HuH-7 (cell line): ENCODE measurements at regions not wholly inside any gene's neighbourhood (a gene's known extent, or its start where the extent isn't known, plus 50 kb on each side); places are given as distances from the start of the nearest gene placed in this dataset.

Experiments used
- DNase-seq: peaks from one replicate; pipeline ENCODE4 v3.0.0; 2011; ENCODE audit warnings: low spot score

GRCh38 chr6:71527886-71528285, 239.3 kb downstream of the OGFRL1 start:
- no peak for DNase-seq

GRCh38 chr6:71529026-71529425, 240.4 kb downstream of the OGFRL1 start:
- DNase-seq: no peak

- no peak for DNase-seq
Observed at GRCh38 chr6:71529769-71530168, 241.2 kb downstream of the OGFRL1 start.

GRCh38 chr6:71531006-71531405, 242.4 kb downstream of the OGFRL1 start:
- no peak for DNase-seq

GRCh38 chr6:71531841-71532240, 243.2 kb downstream of the OGFRL1 start:
- no peak for DNase-seq

- DNase-seq: peak; percentile 26
Observed at GRCh38 chr6:71533939-71534379, 245.3 kb downstream of the OGFRL1 start.

- no peak for DNase-seq
Observed at GRCh38 chr6:71534921-71535320, 246.3 kb downstream of the OGFRL1 start.

- no peak for DNase-seq
Observed at GRCh38 chr6:71537717-71538116, 249.1 kb downstream of the OGFRL1 start.

- no peak for DNase-seq
Observed at GRCh38 chr6:71544028-71544427, 255.4 kb downstream of the OGFRL1 start.

GRCh38 chr6:71544906-71545305, 256.3 kb downstream of the OGFRL1 start:
- DNase-seq: no peak

- no peak for DNase-seq
Observed at GRCh38 chr6:71545905-71546304, 257.3 kb downstream of the OGFRL1 start.

GRCh38 chr6:71551798-71552197, 263.2 kb downstream of the OGFRL1 start:
- DNase-seq: no peak

GRCh38 chr6:71556141-71556540, 267.5 kb downstream of the OGFRL1 start:
- no peak for DNase-seq

GRCh38 chr6:71558974-71559373, 270.4 kb downstream of the OGFRL1 start:
- DNase-seq: no peak

- no peak for DNase-seq
Observed at GRCh38 chr6:71567562-71567961, 279.0 kb downstream of the OGFRL1 start.

GRCh38 chr6:71577766-71578165, 289.2 kb downstream of the OGFRL1 start:
- DNase-seq: no peak

GRCh38 chr6:71579902-71580301, 291.3 kb downstream of the OGFRL1 start:
- no peak for DNase-seq

GRCh38 chr6:71582820-71583219, 294.2 kb downstream of the OGFRL1 start:
- no peak for DNase-seq

- DNase-seq: no peak
Observed at GRCh38 chr6:71584712-71585436, 296.3 kb downstream of the OGFRL1 start.

GRCh38 chr6:71585472-71585871, 296.9 kb downstream of the OGFRL1 start:
- no peak for DNase-seq

- DNase-seq: no peak
Observed at GRCh38 chr6:71588490-71588889, 297.9 kb upstream of the RIMS1 start.

- no peak for DNase-seq
Observed at GRCh38 chr6:71589254-71589653, 297.1 kb upstream of the RIMS1 start.

- DNase-seq: no peak
Observed at GRCh38 chr6:71592643-71593042, 293.7 kb upstream of the RIMS1 start.

GRCh38 chr6:71599359-71599758, 287.0 kb upstream of the RIMS1 start:
- no peak for DNase-seq
